Progenitor cell of endocrine pancreas (in vitro differentiated cells): ENCODE measurements at regions not wholly inside any gene's neighbourhood (a gene's known extent, or its start where the extent isn't known, plus 50 kb on each side); places are given as distances from the start of the nearest gene placed in this dataset.

Experiments used
- DNase-seq: peaks from one replicate; pipeline ENCODE4 v3.0.0; 2021; ENCODE audit warnings: low spot score; ENCODE audit not compliant: unreplicated experiment
- H3K27ac Mint-ChIP-seq: 2 replicates; pipeline ENCODE4 v1.8.0; 2021; ENCODE audit warnings: mild to moderate bottlenecking, moderate library complexity, mixed read lengths
- H3K27me3 Mint-ChIP-seq: 2 replicates; pipeline ENCODE4 v1.8.0; 2021; ENCODE audit warnings: mixed read lengths
- H3K36me3 Mint-ChIP-seq: 2 replicates; pipeline ENCODE4 v1.8.0; 2022; ENCODE audit warnings: mixed read lengths; ENCODE audit not compliant: insufficient read depth
- H3K4me1 Mint-ChIP-seq: 2 replicates; pipeline ENCODE4 v1.8.0; 2021; ENCODE audit warnings: low read depth, mixed read lengths
- H3K4me3 Mint-ChIP-seq: 2 replicates; pipeline ENCODE4 v1.8.0; 2021; ENCODE audit warnings: low read depth, mild to moderate bottlenecking, moderate library complexity, mixed read lengths
- H3K9me3 Mint-ChIP-seq: 2 replicates; pipeline ENCODE4 v1.8.0; 2021; ENCODE audit warnings: low read depth, mixed read lengths
- CTCF ChIP-seq: fragments of 200-600 bp; sonication (generic); IDR thresholded peaks from one replicate; pipeline ENCODE4 v1.5.0; 2021; ENCODE audit warnings: antibody characterized with exemption, mild to moderate bottlenecking; ENCODE audit not compliant: unreplicated experiment

- no peaks in the 10 kb centered on the region for H3K9me3 Mint-ChIP-seq
- no peaks in the 10 kb centered on the region for H3K36me3 Mint-ChIP-seq
- no peak overlapping the region for H3K4me3 Mint-ChIP-seq
- DNase-seq, result no peak
- no peak for TF ChIP-seq CTCF
- H3K27ac Mint-ChIP-seq, result no peak overlapping the region
- H3K4me1 Mint-ChIP-seq, result no peaks in the 10 kb centered on the region
- peaks cover 22% of the 10 kb centered on the region for H3K27me3 Mint-ChIP-seq
Measured at GRCh38 chr6:4670290-4670689, 105.9 kb upstream of the CDYL start.

- TF ChIP-seq CTCF, result no peak
- Mint-ChIP-seq H3K27ac (no peak overlapping the region), H3K4me1 (no peaks in the 10 kb centered on the region), H3K27me3 (peaks cover 26% of the 10 kb centered on the region), H3K9me3 (no peaks in the 10 kb centered on the region), H3K36me3 (no peaks in the 10 kb centered on the region), H3K4me3 (no peak overlapping the region)
- no peak for DNase-seq
Measured at GRCh38 chr6:4668271-4669179, 107.7 kb upstream of the CDYL start.

DNA sequence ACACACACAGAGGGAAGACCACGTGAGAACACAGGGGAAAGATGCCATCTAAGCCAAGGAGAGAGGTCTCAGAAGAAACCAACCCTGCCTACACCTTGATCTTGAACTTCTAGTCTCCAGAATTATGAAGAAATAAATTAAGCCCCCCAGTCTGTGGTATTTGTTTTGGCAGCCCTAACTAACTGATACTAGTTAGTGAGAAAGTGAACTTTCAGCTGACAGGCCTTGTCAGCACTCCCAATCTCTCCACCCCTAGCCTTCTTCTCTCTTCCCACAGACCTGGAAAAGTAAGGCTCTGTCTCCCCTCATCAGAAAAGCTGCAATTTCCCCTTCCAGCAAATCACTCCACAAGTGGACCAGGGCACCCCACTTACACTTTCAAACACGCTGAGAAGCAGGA lies 108.6 kb upstream of the CDYL start:
- Mint-ChIP-seq H3K4me1 (no peaks in the 10 kb centered on the region), H3K9me3 (no peaks in the 10 kb centered on the region), H3K36me3 (no peaks in the 10 kb centered on the region), H3K27me3 (peaks cover 24% of the 10 kb centered on the region), H3K4me3 (no peak overlapping the region), H3K27ac (no peak overlapping the region)
- DNase-seq, result no peak
- no peak for TF ChIP-seq CTCF

DNA sequence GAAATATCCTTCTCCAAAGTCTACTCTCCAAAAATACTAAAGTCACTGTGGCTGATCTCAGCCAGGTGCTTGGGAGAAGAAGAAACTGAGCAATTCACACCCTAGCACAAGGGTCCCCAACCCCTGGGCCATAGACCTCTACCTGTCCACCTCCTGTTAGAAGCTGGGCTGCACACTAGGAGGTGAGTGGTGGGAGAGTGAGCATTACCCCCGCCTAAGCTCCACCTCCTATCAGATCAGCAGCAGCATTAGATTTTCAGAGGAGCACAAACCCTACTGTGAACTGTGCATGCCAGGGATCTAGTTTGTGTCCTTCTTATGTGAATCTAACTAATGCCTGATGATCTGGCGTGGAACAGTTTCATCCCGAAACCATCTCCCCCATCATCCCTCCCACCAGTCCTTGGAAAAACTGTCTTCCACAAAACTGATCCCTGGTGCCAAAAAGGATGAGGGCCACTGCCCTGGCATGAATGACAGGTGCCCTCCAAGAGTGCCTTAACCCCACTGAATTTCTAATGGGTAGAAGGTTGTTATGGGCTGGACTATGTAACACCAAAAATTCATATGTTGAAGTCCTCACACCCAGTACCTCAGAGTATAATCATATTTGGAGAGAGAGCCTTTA lies 109.2 kb upstream of the CDYL start:
- H3K27ac Mint-ChIP-seq, result no peak overlapping the region
- TF ChIP-seq CTCF, result no peak
- H3K36me3 Mint-ChIP-seq, result no peaks in the 10 kb centered on the region
- H3K27me3 Mint-ChIP-seq, result peaks cover 24% of the 10 kb centered on the region
- no peak for DNase-seq
- no peaks in the 10 kb centered on the region for H3K9me3 Mint-ChIP-seq
- H3K4me3 Mint-ChIP-seq, result no peak overlapping the region
- H3K4me1 Mint-ChIP-seq, result no peaks in the 10 kb centered on the region

GRCh38 chr6:4665489-4666417 lies 110.5 kb upstream of the CDYL start:
- Mint-ChIP-seq H3K4me1 (no peaks in the 10 kb centered on the region), H3K27ac (no peak overlapping the region)

More at GRCh38 chr6:4665489-4666417, 110.5 kb upstream of the CDYL start:
- H3K4me3 Mint-ChIP-seq, result no peak overlapping the region
- no peak for DNase-seq
- no peak for TF ChIP-seq CTCF
- H3K9me3 Mint-ChIP-seq, result no peaks in the 10 kb centered on the region
- H3K27me3 Mint-ChIP-seq, result peaks cover 24% of the 10 kb centered on the region
- H3K36me3 Mint-ChIP-seq, result no peaks in the 10 kb centered on the region
